ENCODE measurements at regions not wholly inside any gene's neighbourhood (a gene's known extent, or its start where the extent isn't known, plus 50 kb on each side); places are given as distances from the start of the nearest gene placed in this dataset.
A peak's percentile ranks its signal among the peaks of the same experiment; 100 is the strongest.

- FAIRE-seq (no peak), DNase-seq (ENCODE audit: low spot score) (no peak)
Observed at GRCh38 chr9:13424204-13424603, 144.7 kb upstream of the MPDZ start.

- FAIRE-seq = no peak
- no peak for DNase-seq (ENCODE audit: low spot score)
Observed at GRCh38 chr9:13414349-13414748, 134.9 kb upstream of the MPDZ start.

- DNase-seq (ENCODE audit: low spot score) = no peak
- no peak for FAIRE-seq
Observed at GRCh38 chr9:13412331-13412730, 132.8 kb upstream of the MPDZ start.

- FAIRE-seq (no peak), DNase-seq (ENCODE audit: low spot score) (no peak)
Observed at GRCh38 chr9:13411791-13412190, 132.3 kb upstream of the MPDZ start.

- DNase-seq (ENCODE audit: low spot score) (peak; percentile 9), FAIRE-seq (no peak)
Observed at GRCh38 chr9:13410566-13411031, 131.1 kb upstream of the MPDZ start.

- FAIRE-seq = no peak
- DNase-seq (ENCODE audit: low spot score) = no peak
Observed at GRCh38 chr9:13397661-13398060, 118.2 kb upstream of the MPDZ start.

GRCh38 chr9:13397220-13397619 lies 117.7 kb upstream of the MPDZ start:
- no peak for DNase-seq (ENCODE audit: low spot score)
- FAIRE-seq = no peak

- FAIRE-seq = no peak
- DNase-seq (ENCODE audit: low spot score) = no peak
Observed at GRCh38 chr9:13396418-13396817, 116.9 kb upstream of the MPDZ start.

GRCh38 chr9:13395156-13395555 lies 115.7 kb upstream of the MPDZ start:
- FAIRE-seq (no peak), DNase-seq (ENCODE audit: low spot score) (no peak)

GRCh38 chr9:13388157-13388556 lies 108.7 kb upstream of the MPDZ start:
- no peak for FAIRE-seq

GRCh38 chr9:13387734-13388067 lies 108.2 kb upstream of the MPDZ start:
- DNase-seq (ENCODE audit: low spot score) = no peak

More at GRCh38 chr9:13388157-13388556, 108.7 kb upstream of the MPDZ start:
- no peak for DNase-seq (ENCODE audit: low spot score)

GRCh38 chr9:13386935-13387733 lies 107.6 kb upstream of the MPDZ start:
- DNase-seq (ENCODE audit: low spot score) = no peak
- no peak for FAIRE-seq

More at GRCh38 chr9:13387734-13388067, 108.2 kb upstream of the MPDZ start:
- FAIRE-seq = no peak

- FAIRE-seq = no peak
- DNase-seq (ENCODE audit: low spot score) = no peak
Observed at GRCh38 chr9:13386316-13386715, 106.8 kb upstream of the MPDZ start.

GRCh38 chr9:13383855-13384254 lies 104.4 kb upstream of the MPDZ start:
- FAIRE-seq (no peak), DNase-seq (ENCODE audit: low spot score) (no peak)

- no peak for FAIRE-seq
Observed at GRCh38 chr9:13383216-13383615, 103.7 kb upstream of the MPDZ start.

GRCh38 chr9:13382595-13382994 lies 103.1 kb upstream of the MPDZ start:
- FAIRE-seq (no peak), DNase-seq (ENCODE audit: low spot score) (no peak)

More at GRCh38 chr9:13383216-13383615, 103.7 kb upstream of the MPDZ start:
- DNase-seq (ENCODE audit: low spot score) = no peak

- no peak for DNase-seq (ENCODE audit: low spot score)
- FAIRE-seq = no peak
Observed at GRCh38 chr9:13380903-13381302, 101.4 kb upstream of the MPDZ start.

GRCh38 chr9:13378154-13378553 lies 98.7 kb upstream of the MPDZ start:
- DNase-seq (ENCODE audit: low spot score) (no peak), FAIRE-seq (no peak)

GRCh38 chr9:13377171-13377925 lies 97.9 kb upstream of the MPDZ start:
- DNase-seq (ENCODE audit: low spot score) = no peak
- no peak for FAIRE-seq

GRCh38 chr9:13372510-13372909 lies 93.0 kb upstream of the MPDZ start:
- DNase-seq (ENCODE audit: low spot score) (no peak), FAIRE-seq (no peak)

GRCh38 chr9:13369431-13369830 lies 89.9 kb upstream of the MPDZ start:
- DNase-seq (ENCODE audit: low spot score) (no peak), FAIRE-seq (no peak)

- FAIRE-seq = no peak
- DNase-seq (ENCODE audit: low spot score) = no peak
Observed at GRCh38 chr9:13367784-13368183, 88.3 kb upstream of the MPDZ start.

Measured in urothelium cell line (cell line).